Transverse colon (tissue), 4 donors: ENCODE measurements at regions not wholly inside any gene's neighbourhood (a gene's known extent, or its start where the extent isn't known, plus 50 kb on each side); places are given as distances from the start of the nearest gene placed in this dataset.
A peak's percentile ranks its signal among the peaks of the same experiment; 100 is the strongest.

Experiments used
- DNase-seq: peaks from one replicate; pipeline ENCODE4 v3.0.0-alpha.2; 2019
- H3K27ac ChIP-seq, 4 donors: fragments of 200-600 bp; sonication (generic); 2 replicates each; pipeline ENCODE4 v1.5.1; 2016 to 2018; ENCODE audit warnings: inconsistent platforms in 4 of 4
- H3K27me3 ChIP-seq: fragments of 200-600 bp; sonication (generic); 2 replicates; pipeline ENCODE4 v1.5.1; 2017; ENCODE audit warnings: inconsistent platforms
- H3K36me3 ChIP-seq, 4 donors: fragments of 200-600 bp; sonication (generic); 2 replicates each; pipeline ENCODE4 v1.5.1; 2017 to 2019; ENCODE audit warnings: inconsistent platforms in 4 of 4
- H3K4me1 ChIP-seq, 4 donors: fragments of 200-600 bp; sonication (generic); 2 replicates each; pipeline ENCODE4 v1.5.1; 2017 to 2020; ENCODE audit warnings: inconsistent platforms in 4 of 4
- H3K4me3 ChIP-seq, 4 donors: fragments of 200-600 bp; sonication (generic); 1 replicate in 1 of 4; 2 replicates in 3 of 4; pipeline versions ENCODE4 v1.5.1 to v1.6.1; 2017 to 2019; ENCODE audit warnings: inconsistent platforms in 4 of 4
- H3K9me3 ChIP-seq, 2 donors: fragments of 200-600 bp; sonication (generic); 2 replicates each; pipeline ENCODE4 v1.5.1; 2017 to 2019; ENCODE audit warnings: inconsistent platforms in 2 of 2
- EP300 ChIP-seq: sonication (generic); formaldehyde crosslinking; IDR thresholded peaks from one replicate; pipeline ENCODE4 v1.6.1; 2017; ENCODE audit warnings: antibody characterized with exemption, low read depth
- POLR2A ChIP-seq: fragments of 450-650 bp; IDR thresholded peaks from one replicate; pipeline ENCODE4 v1.6.1; 2016; ENCODE audit warnings: antibody characterized with exemption, mild to moderate bottlenecking, moderate library complexity
- POLR2AphosphoS5 ChIP-seq, 3 donors: sonication (generic); formaldehyde crosslinking; IDR thresholded peaks; one replicate each; pipeline ENCODE4 v1.6.1; 2016; ENCODE audit warnings: antibody characterized with exemption in 3 of 3
- WGBS, 2 donors: methylation state at CpG; one replicate each; pipeline ENCODE4 v1.1.5; 2018; ENCODE audit warnings: low coverage in 1 of 2; 5-methylcytosine and 5-hydroxymethylcytosine counted together
- in situ Hi-C, 4 donors: fragments of 200-750 bp; cut with MboI; loops; one replicate each; pipeline versions ENCODE4 v1.15.0 to v1.15.1; 2017; ENCODE audit warnings: low sequenced_read_pairs in 3 of 4, low pct_ligation_motif_present in 1 of 4, low pct_unique_long_range_greater_than_20kb in 1 of 4
- intact Hi-C: fragments of 100-400 bp; cut with DNase I; formaldehyde crosslinking; loops from one replicate; pipeline ENCODE4 v1.15.1; 2023; ENCODE audit warnings: low total_unique reads
- TF ChIP-seq, protein P1 (sequence below), 5 experiments: fragments of 200-600 bp in 3 of 5; fragments of 450-650 bp in 2 of 5; sonication (generic) in 3 of 5; IDR thresholded peaks; 1 replicate in 2 of 5; 2 replicates in 3 of 5; pipeline ENCODE4 v1.5.1; 2016 to 2017; ENCODE audit warnings: antibody characterized with exemption in 5 of 5, inconsistent platforms in 3 of 5, mild to moderate bottlenecking in 2 of 5, moderate library complexity in 1 of 5

DNA sequence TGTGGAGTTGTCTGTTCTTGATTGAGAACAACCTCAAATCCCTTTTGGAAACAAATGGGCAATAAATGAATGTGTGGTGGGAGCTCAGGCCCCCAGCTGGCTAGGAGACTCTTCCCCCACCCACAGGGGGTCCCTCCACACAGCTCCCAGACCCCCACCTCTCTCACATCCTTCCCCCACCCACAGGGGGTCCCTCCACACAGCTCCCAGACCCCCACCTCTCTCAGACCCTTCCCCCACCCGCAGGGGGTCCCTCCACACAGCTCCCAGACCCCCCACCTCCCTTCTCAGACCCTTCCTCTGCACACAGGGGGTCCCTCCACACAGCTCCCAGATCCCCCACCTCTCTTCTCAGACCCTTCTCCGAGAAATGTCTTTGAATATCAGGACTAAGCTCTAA, 79.0 kb upstream of the CTDP1 start:
- WGBS, 2 donors, result 70 to 100% methylated on average over 1 to 2 of the region's 2 CpGs
- intact Hi-C loops (no loop called here), in situ Hi-C loops (no loop called here)
- H3K4me1 ChIP-seq, result no peaks in the 10 kb centered on the region
- TF ChIP-seq, protein P1, sequence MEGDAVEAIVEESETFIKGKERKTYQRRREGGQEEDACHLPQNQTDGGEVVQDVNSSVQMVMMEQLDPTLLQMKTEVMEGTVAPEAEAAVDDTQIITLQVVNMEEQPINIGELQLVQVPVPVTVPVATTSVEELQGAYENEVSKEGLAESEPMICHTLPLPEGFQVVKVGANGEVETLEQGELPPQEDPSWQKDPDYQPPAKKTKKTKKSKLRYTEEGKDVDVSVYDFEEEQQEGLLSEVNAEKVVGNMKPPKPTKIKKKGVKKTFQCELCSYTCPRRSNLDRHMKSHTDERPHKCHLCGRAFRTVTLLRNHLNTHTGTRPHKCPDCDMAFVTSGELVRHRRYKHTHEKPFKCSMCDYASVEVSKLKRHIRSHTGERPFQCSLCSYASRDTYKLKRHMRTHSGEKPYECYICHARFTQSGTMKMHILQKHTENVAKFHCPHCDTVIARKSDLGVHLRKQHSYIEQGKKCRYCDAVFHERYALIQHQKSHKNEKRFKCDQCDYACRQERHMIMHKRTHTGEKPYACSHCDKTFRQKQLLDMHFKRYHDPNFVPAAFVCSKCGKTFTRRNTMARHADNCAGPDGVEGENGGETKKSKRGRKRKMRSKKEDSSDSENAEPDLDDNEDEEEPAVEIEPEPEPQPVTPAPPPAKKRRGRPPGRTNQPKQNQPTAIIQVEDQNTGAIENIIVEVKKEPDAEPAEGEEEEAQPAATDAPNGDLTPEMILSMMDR (IDR thresholded peaks at IDR 0.05), result no peak
- TF ChIP-seq POLR2A (no peak), EP300 (no peak), POLR2AphosphoS5 (IDR thresholded peaks at IDR 0.05) (no peak)
- no peaks in the 10 kb centered on the region for H3K9me3 ChIP-seq
- DNase-seq, result no peak
- H3K36me3 ChIP-seq, result no peaks in the 10 kb centered on the region
- no peak overlapping the region for H3K27ac ChIP-seq
- no peaks in the 10 kb centered on the region for H3K27me3 ChIP-seq
- H3K4me3 ChIP-seq, result no peak overlapping the region

DNA sequence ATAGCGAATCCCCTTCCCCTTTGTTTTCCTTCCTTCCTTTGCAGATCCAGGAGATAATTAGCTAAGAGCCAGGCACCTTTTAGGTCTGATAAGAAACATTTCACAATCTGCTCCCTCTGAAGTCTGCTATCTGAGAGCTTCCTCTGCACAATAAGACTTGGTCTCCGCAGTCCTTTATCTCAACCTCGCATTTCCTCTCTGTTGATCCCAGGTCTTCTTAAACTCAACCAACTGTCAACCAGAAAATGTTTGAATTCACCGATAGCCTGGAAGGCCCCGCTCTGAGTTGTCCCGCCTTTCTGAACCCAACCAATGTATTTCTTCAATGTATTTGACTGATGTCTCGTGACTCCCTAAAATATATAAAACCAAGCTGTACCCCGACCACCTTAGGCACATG, 78.4 kb upstream of the CTDP1 start:
- intact Hi-C loops, result no loop called here
- H3K9me3 ChIP-seq, result no peaks in the 10 kb centered on the region
- H3K4me3 ChIP-seq, result no peak overlapping the region
- WGBS, 2 donors, result 63 to 64% methylated on average over 3 to 8 of the region's 8 CpGs
- H3K27me3 ChIP-seq, result no peaks in the 10 kb centered on the region
- no peaks in the 10 kb centered on the region for H3K4me1 ChIP-seq
- no peak for DNase-seq
- in situ Hi-C loops, result no loop called here
- TF ChIP-seq EP300 (no peak), POLR2A (no peak), POLR2AphosphoS5 (IDR thresholded peaks at IDR 0.05) (no peak)
- TF ChIP-seq, protein P1 (IDR thresholded peaks at IDR 0.05), result no peak
- H3K36me3 ChIP-seq, result no peaks in the 10 kb centered on the region
- H3K27ac ChIP-seq, result no peak overlapping the region

DNA sequence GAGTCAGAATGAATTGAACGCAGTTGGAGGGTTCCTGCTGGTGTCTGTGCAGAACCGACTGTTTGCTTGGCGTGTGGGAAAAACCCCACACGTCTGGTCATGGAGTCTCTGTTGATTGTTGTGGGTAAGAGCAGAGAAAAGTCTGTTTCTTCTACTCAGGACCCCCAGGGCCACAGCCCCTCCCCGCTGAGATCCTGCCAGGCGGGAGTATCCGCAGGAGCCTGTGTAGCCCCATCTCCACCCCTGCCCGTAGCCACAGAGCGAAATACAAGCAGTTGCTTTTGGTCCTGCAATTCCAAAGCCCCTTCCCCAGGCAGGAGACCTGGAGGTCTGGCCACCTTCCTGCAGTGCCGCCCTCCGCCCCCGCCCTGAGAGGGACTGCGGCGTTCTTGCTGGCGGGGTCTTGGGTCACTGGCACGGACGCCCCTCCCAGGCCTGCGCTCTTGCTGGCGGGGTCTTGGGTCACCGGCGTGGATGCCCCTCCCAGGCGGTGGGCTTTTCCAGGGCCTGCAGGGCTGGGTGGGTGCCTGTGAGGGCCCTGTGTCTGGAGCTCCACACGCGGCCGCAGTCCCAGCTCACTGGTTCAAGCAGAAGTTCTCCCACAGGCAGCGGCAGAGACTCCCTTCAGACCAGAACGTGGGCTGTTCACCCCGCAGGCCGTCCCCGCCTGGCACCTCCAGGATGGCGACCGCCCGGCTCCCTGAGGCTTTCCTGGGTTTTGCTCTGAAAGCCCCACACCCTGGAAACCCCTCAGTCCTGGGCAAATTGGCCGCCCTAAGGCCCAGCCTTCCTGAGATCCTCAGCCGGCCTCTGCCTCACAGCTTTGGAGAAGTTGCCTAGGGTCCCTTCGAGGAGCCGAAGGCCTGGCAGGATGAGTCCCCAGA, 76.0 kb upstream of the CTDP1 start:
- H3K36me3 ChIP-seq, result no peaks in the 10 kb centered on the region
- peak; percentile 4 for DNase-seq
- H3K27ac ChIP-seq, result no peak overlapping the region
- H3K4me3 ChIP-seq, result no peak overlapping the region
- no peaks in the 10 kb centered on the region for H3K4me1 ChIP-seq
- TF ChIP-seq POLR2AphosphoS5 (IDR thresholded peaks at IDR 0.05) (no peak), EP300 (no peak)
- H3K9me3 ChIP-seq, result no peaks in the 10 kb centered on the region
- 87% methylated on average over 23 of the region's 37 CpGs; no CpG with 5 or more reads in 1 of the 2 donors for WGBS, 2 donors
- intact Hi-C loops, result no loop called here
- in situ Hi-C loops, result no loop called here
- H3K27me3 ChIP-seq, result no peaks in the 10 kb centered on the region

DNA sequence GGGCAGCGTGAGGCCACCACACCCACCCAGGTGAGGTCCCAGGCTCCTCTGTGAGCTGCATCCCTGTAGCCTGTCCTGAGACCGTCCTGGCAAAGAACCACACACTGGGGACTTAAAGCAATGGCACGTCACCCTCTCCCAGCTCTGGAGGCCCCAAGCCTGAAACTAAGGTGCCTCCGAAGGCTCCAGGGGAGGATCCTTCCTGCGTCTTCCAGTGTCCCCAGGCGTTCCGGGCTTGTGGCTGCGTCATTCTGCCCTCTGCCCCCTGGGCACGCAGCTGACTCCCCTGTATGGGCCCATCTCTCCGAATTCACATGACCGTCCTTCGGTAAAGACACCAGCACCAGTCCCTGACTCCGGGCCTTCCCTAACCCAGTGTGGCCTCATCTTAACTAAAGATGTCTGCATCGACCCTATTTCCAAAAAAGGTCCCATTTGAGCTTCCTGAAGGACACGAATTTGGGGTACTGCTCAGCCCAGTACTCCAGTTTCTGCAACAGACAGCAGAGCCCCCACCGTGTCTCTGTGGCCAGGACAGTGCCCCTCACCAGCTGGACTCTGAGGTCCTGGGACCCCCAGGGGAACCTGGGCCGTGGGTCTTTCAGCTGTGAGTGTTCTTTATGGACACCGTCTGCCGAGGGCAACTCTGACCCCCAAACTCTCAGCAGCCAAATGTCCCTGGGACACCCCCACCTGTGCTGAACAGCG, 75.2 kb upstream of the CTDP1 start:
- DNase-seq, result peak; percentile 3
- in situ Hi-C loops (no loop called here), intact Hi-C loops (no loop called here)
- Histone ChIP-seq H3K9me3 (no peaks in the 10 kb centered on the region), H3K36me3 (no peaks in the 10 kb centered on the region), H3K27me3 (no peaks in the 10 kb centered on the region), H3K4me1 (no peaks in the 10 kb centered on the region), H3K4me3 (no peak overlapping the region), H3K27ac (no peak overlapping the region)
- no peak for TF ChIP-seq POLR2A
- TF ChIP-seq POLR2AphosphoS5 (IDR thresholded peaks at IDR 0.05), result no peak
- no peak for TF ChIP-seq EP300
- TF ChIP-seq, protein P1 (IDR thresholded peaks at IDR 0.05), result no peak
- WGBS, 2 donors, result 85% methylated on average over 20 of the region's 20 CpGs; no CpG with 5 or more reads in 1 of the 2 donors
